A549 (cell line): ENCODE measurements at regions not wholly inside any gene's neighbourhood (a gene's known extent, or its start where the extent isn't known, plus 50 kb on each side); places are given as distances from the start of the nearest gene placed in this dataset.

ENCODE experiments used
- CEBPB ChIP-seq, 2 experiments: fragments of >200 bp in 1 of 2; sonication (Bioruptor Twin) in 1 of 2; formaldehyde crosslinking in 1 of 2; IDR thresholded peaks; 2 replicates each; pipeline ENCODE4 v1.6.1; 2012 to 2016
- CTCF ChIP-seq: fragments of >200 bp; sonication (Bioruptor Twin); formaldehyde crosslinking; IDR thresholded peaks from 3 replicates; pipeline ENCODE4 v1.5.1; 2016
- EHMT2 ChIP-seq: fragments of 200-600 bp; sonication (generic); IDR thresholded peaks from 2 replicates; pipeline ENCODE4 v1.6.1; 2016; ENCODE audit warnings: antibody characterized with exemption, low read depth, mild to moderate bottlenecking, moderate library complexity
- MAX ChIP-seq: IDR thresholded peaks from 2 replicates; pipeline ENCODE4 v1.6.1; 2012
- POLR2A ChIP-seq: IDR thresholded peaks from 2 replicates; pipeline ENCODE4 v1.6.1; 2012; ENCODE audit warnings: mild to moderate bottlenecking, low read length
- SMC3 ChIP-seq: fragments of >200 bp; sonication (Bioruptor Twin); formaldehyde crosslinking; IDR thresholded peaks from 3 replicates; pipeline ENCODE4 v1.6.1; 2018; ENCODE audit warnings: inconsistent platforms

GRCh38 chr3:107309312-107309711, 67.9 kb upstream of the CCDC54 start:
- TF ChIP-seq CEBPB (IDR thresholded peaks at IDR 0.05): no peak
- TF ChIP-seq EHMT2: no peak
- TF ChIP-seq CTCF: no peak
- TF ChIP-seq MAX: no peak
- TF ChIP-seq POLR2A: no peak
- TF ChIP-seq SMC3: no peak
